ENCODE measurements at regions not wholly inside any gene's neighbourhood (a gene's known extent, or its start where the extent isn't known, plus 50 kb on each side); places are given as distances from the start of the nearest gene placed in this dataset.

DNA sequence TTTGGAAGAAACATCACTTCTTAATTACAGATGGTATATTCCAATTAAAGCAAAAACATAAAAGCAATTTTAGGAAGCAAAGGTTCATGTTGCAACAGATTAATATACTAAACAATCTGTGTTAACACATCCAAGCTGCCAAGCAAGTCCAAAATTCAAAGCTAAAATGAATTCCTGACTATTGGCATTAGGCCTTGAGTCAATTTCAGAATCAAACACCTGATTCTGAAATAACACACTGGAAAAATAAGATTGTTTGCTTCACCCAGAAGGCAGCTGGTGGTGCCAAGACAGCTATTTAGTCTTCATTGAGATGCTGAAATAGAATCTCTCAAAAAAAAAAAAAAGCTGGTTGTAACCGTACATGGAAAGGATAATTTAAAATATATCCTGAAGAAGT lies 465.6 kb downstream of the SOCS6 start:
- DNase-seq: no peak
- in situ Hi-C loops (cut with HindIII; ENCODE audit: low pct_ligation_motif_present, low sequenced_read_pairs): no loop called here
- Histone ChIP-seq H3K27ac (no peak overlapping the region), H3K36me3 (replicated peaks) (no peaks in the 10 kb centered on the region), H3K4me3 (ENCODE audit: low read depth, low read length) (no peak overlapping the region), H3K27me3 (replicated peaks) (no peaks in the 10 kb centered on the region)
- TF ChIP-seq, protein P1, sequence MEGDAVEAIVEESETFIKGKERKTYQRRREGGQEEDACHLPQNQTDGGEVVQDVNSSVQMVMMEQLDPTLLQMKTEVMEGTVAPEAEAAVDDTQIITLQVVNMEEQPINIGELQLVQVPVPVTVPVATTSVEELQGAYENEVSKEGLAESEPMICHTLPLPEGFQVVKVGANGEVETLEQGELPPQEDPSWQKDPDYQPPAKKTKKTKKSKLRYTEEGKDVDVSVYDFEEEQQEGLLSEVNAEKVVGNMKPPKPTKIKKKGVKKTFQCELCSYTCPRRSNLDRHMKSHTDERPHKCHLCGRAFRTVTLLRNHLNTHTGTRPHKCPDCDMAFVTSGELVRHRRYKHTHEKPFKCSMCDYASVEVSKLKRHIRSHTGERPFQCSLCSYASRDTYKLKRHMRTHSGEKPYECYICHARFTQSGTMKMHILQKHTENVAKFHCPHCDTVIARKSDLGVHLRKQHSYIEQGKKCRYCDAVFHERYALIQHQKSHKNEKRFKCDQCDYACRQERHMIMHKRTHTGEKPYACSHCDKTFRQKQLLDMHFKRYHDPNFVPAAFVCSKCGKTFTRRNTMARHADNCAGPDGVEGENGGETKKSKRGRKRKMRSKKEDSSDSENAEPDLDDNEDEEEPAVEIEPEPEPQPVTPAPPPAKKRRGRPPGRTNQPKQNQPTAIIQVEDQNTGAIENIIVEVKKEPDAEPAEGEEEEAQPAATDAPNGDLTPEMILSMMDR (IDR thresholded peaks at IDR 0.05; ENCODE audit: low read depth, low read length, missing control alignments): no peak

DNA sequence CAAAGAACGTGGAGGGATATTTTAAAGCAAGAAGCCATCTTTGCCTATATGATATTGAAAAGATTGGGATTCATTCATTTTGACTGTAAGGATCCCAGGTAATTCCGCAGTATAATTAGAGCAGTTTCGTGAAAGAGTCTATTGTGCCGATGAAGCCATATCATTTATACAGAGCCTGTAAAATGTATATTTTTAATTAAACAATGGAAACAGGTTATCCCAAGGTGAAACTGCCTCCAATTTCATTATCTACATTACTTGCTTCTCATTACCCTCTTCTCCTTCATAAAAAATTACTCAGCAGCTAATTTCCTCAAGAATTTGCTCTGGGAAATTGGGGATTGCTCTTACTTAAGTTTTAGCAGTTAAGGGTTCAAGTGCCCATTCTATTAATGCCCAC lies 444.1 kb downstream of the SOCS6 start:
- Histone ChIP-seq H3K36me3 (replicated peaks) (no peaks in the 10 kb centered on the region), H3K27me3 (replicated peaks) (no peaks in the 10 kb centered on the region), H3K4me3 (ENCODE audit: low read depth, low read length) (no peak overlapping the region), H3K27ac (no peak overlapping the region)
- no peak for DNase-seq
- TF ChIP-seq, protein P1 (IDR thresholded peaks at IDR 0.05; ENCODE audit: low read depth, low read length, missing control alignments): no peak
- in situ Hi-C loops (cut with HindIII; ENCODE audit: low pct_ligation_motif_present, low sequenced_read_pairs): no loop called here

DNA sequence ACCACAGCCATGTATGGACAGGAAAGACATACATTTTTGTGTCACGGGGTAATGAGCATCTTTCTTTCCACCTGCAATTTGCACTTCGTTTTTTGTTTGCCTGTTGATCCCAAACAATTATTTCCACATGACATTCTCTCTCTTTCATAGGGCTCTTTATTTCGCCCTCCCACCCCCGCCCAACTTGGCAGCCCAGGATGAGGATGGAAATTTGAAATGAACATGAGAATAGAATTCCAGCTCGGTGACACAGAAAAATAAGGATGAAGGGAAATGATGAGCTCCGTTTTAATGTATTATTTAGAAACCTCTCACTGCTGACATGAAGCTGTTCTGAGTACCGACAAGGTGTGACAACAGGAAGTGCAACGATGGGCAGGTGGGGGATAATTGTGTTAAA lies 443.3 kb downstream of the SOCS6 start:
- H3K27ac ChIP-seq: no peak overlapping the region
- DNase-seq: no peak
- no peaks in the 10 kb centered on the region for H3K27me3 ChIP-seq (replicated peaks)
- in situ Hi-C loops (cut with HindIII; ENCODE audit: low pct_ligation_motif_present, low sequenced_read_pairs): no loop called here
- H3K4me3 ChIP-seq (ENCODE audit: low read depth, low read length): no peak overlapping the region
- TF ChIP-seq, protein P1 (IDR thresholded peaks at IDR 0.05; ENCODE audit: low read depth, low read length, missing control alignments): no peak
- no peaks in the 10 kb centered on the region for H3K36me3 ChIP-seq (replicated peaks)

DNA sequence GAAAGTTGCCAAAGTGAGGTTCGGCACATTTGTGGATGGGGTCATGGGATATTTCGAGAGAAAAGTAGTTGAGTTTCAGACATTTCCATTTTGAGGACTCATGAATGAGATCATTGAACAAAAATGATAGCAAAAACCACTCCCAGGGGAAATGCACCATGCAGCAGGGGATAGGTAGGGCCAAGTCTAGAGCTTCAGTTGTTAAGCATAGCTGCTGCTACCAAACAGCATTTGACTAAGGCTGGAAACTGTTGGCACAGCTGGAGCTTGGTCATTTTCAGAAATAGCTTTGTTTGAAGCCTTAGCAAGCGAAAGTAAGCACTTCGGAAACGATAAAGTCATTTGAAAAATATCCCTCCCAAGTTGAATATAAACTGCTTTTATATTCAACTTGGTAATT lies 431.8 kb downstream of the SOCS6 start:
- no peak overlapping the region for H3K27ac ChIP-seq
- in situ Hi-C loops (cut with HindIII; ENCODE audit: low pct_ligation_motif_present, low sequenced_read_pairs): no loop called here
- no peaks in the 10 kb centered on the region for H3K36me3 ChIP-seq (replicated peaks)
- no peaks in the 10 kb centered on the region for H3K27me3 ChIP-seq (replicated peaks)
- DNase-seq: no peak
- H3K4me3 ChIP-seq (ENCODE audit: low read depth, low read length): no peak overlapping the region
- TF ChIP-seq, protein P1 (IDR thresholded peaks at IDR 0.05; ENCODE audit: low read depth, low read length, missing control alignments): no peak

DNA sequence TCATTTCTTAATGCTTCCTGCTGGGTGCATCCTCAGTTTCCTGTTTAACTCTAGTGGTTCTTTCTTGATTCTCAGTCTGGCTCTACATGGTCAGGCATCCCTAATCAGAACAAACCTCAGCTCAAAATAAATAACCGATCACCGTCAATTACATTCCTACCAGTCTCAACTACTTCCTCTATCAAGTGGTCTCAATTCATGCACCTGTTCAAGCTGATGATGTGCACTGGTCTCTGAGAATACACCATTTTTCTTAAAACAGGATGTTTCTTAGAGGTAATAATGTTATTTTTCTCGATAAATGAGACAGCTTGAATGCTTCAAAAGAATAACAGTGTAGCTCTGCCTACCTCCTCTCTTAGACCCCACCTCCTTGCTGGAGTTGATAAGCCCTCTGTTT lies 420.9 kb downstream of the SOCS6 start:
- no peak for DNase-seq
- in situ Hi-C loops (cut with HindIII; ENCODE audit: low pct_ligation_motif_present, low sequenced_read_pairs): no loop called here
- no peak overlapping the region for H3K4me3 ChIP-seq (ENCODE audit: low read depth, low read length)
- no peak overlapping the region for H3K27ac ChIP-seq
- H3K27me3 ChIP-seq (replicated peaks): no peaks in the 10 kb centered on the region
- H3K36me3 ChIP-seq (replicated peaks): no peaks in the 10 kb centered on the region
- TF ChIP-seq, protein P1 (IDR thresholded peaks at IDR 0.05; ENCODE audit: low read depth, low read length, missing control alignments): no peak

DNA sequence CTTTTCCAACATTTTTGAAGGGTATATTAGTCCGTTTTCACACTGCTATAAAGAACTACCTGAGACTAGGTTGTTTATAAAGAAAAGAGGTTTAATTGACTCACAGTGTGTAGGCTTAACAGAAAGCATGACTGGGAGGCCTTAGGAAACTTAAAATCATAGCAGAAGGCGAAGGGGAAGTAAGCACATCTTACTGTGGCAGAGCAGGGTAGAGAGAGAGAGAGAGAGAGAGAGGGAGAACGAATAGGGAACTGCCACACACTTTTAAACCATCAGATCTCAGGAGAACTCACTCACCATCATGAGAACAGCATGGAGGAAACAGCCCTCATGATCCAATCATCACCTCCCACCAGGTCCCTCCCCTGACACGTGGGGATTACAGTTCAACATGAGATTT lies 420.3 kb downstream of the SOCS6 start:
- Histone ChIP-seq H3K27me3 (replicated peaks) (no peaks in the 10 kb centered on the region), H3K36me3 (replicated peaks) (no peaks in the 10 kb centered on the region), H3K4me3 (ENCODE audit: low read depth, low read length) (no peak overlapping the region), H3K27ac (no peak overlapping the region)
- in situ Hi-C loops (cut with HindIII; ENCODE audit: low pct_ligation_motif_present, low sequenced_read_pairs): no loop called here
- TF ChIP-seq, protein P1 (IDR thresholded peaks at IDR 0.05; ENCODE audit: low read depth, low read length, missing control alignments): no peak
- no peak for DNase-seq

All from brain microvascular endothelial cell (primary cell).